Tibial artery (tissue), 4 donors: ENCODE measurements at regions not wholly inside any gene's neighbourhood (a gene's known extent, or its start where the extent isn't known, plus 50 kb on each side); places are given as distances from the start of the nearest gene placed in this dataset.
"Not testable (repeated sequence)": the region's sequence is repeated elsewhere in the genome, so short reads cannot be mapped to it uniquely, and the experiment has no call there.

Source experiments
- DNase-seq, 2 donors: peaks; one replicate each; pipeline ENCODE4 v3.0.0-alpha.2; 2019
- H3K27ac ChIP-seq, 2 donors: fragments of 200-600 bp; sonication (generic) in 1 of 2; 1 replicate in 1 of 2; 2 replicates in 1 of 2; pipeline ENCODE4 v1.5.1; 2018 to 2019; ENCODE audit warnings: mild to moderate bottlenecking in 1 of 2
- H3K27me3 ChIP-seq, 2 donors: fragments of 200-600 bp; sonication (generic) in 1 of 2; one replicate each; pipeline versions ENCODE4 v1.5.1 to v1.6.0; 2016 to 2019
- H3K36me3 ChIP-seq, 3 donors: fragments of 200-600 bp; sonication (generic) in 2 of 3; one replicate each; pipeline ENCODE4 v1.5.1; 2016 to 2019; ENCODE audit warnings: mild to moderate bottlenecking in 2 of 3
- H3K4me1 ChIP-seq, 4 donors: fragments of 200-600 bp; sonication (generic) in 2 of 4; 1 replicate in 3 of 4; 2 replicates in 1 of 4; pipeline ENCODE4 v1.5.1; 2016 to 2019
- H3K4me3 ChIP-seq, 2 donors: fragments of 200-600 bp; sonication (generic) in 1 of 2; 1 replicate in 1 of 2; 2 replicates in 1 of 2; pipeline ENCODE4 v1.5.1; 2018 to 2019; ENCODE audit warnings: mild to moderate bottlenecking in 2 of 2
- H3K9me3 ChIP-seq, 3 donors: fragments of 200-600 bp; sonication (generic) in 1 of 3; one replicate each; pipeline ENCODE4 v1.5.1; 2016 to 2019
- CTCF ChIP-seq, 2 experiments: fragments of 200-600 bp in 1 of 2; fragments of 450-650 bp in 1 of 2; IDR thresholded peaks; one replicate each; pipeline ENCODE4 v1.5.1; 2017 to 2019; ENCODE audit warnings: antibody characterized with exemption in 2 of 2, mild to moderate bottlenecking in 1 of 2, moderate library complexity in 1 of 2
- intact Hi-C: fragments of 100-400 bp; cut with DNase I; formaldehyde crosslinking; loops from one replicate; pipeline ENCODE4 v1.15.0; 2023; ENCODE audit warnings: low total_unique reads

- Histone ChIP-seq H3K27me3 (no peaks in the 10 kb centered on the region), H3K36me3 (no peaks in the 10 kb centered on the region), H3K4me3 (no peak overlapping the region), H3K27ac (no peak overlapping the region), H3K9me3 (no peaks in the 10 kb centered on the region), H3K4me1 (peaks cover 0 to 19% (median 8%) of the 10 kb centered on the region in 4 donors)
- DNase-seq, result no peak
- no peak for TF ChIP-seq CTCF (IDR thresholded peaks at IDR 0.05)
- intact Hi-C loops, result no loop called here
Observed at GRCh38 chr6:3918469-3918868, 69.3 kb downstream of the FAM50B start.

- no peak for TF ChIP-seq CTCF (IDR thresholded peaks at IDR 0.05)
- H3K27me3 ChIP-seq, result no peaks in the 10 kb centered on the region
- peaks cover 0 to 12% (median 3%) of the 10 kb centered on the region in 4 donors for H3K4me1 ChIP-seq
- no peak overlapping the region for H3K4me3 ChIP-seq
- no peaks in the 10 kb centered on the region for H3K36me3 ChIP-seq
- H3K9me3 ChIP-seq, result no peaks in the 10 kb centered on the region
- DNase-seq, result no peak
- no peak overlapping the region for H3K27ac ChIP-seq
- intact Hi-C loops, result no loop called here
Observed at GRCh38 chr6:3919130-3919628, 70.0 kb downstream of the FAM50B start.

GRCh38 chr6:3919849-3920248 is 70.7 kb downstream of the FAM50B start:
- Histone ChIP-seq H3K27ac (no peak overlapping the region), H3K27me3 (no peaks in the 10 kb centered on the region), H3K9me3 (no peaks in the 10 kb centered on the region), H3K36me3 (no peaks in the 10 kb centered on the region), H3K4me1 (peaks cover 0 to 9% (median 2%) of the 10 kb centered on the region in 4 donors), H3K4me3 (no peak overlapping the region)
- DNase-seq, result no peak
- TF ChIP-seq CTCF (IDR thresholded peaks at IDR 0.05), result no peak
- intact Hi-C loops, result no loop called here

GRCh38 chr6:3920321-3920720 is 71.1 kb downstream of the FAM50B start:
- peaks cover 0 to 7% (median 2%) of the 10 kb centered on the region in 4 donors for H3K4me1 ChIP-seq
- no peak for DNase-seq
- H3K36me3 ChIP-seq, result no peaks in the 10 kb centered on the region
- no peaks in the 10 kb centered on the region for H3K27me3 ChIP-seq
- H3K4me3 ChIP-seq, result no peak overlapping the region
- intact Hi-C loops, result no loop called here
- TF ChIP-seq CTCF (IDR thresholded peaks at IDR 0.05), result no peak
- H3K9me3 ChIP-seq, result no peaks in the 10 kb centered on the region
- H3K27ac ChIP-seq, result no peak overlapping the region

- no peak overlapping the region for H3K4me3 ChIP-seq
- H3K27me3 ChIP-seq, result no peaks in the 10 kb centered on the region
- no peak overlapping the region for H3K27ac ChIP-seq
- intact Hi-C loops, result no loop called here
- no peak for DNase-seq
- no peaks in the 10 kb centered on the region for H3K9me3 ChIP-seq
- TF ChIP-seq CTCF (IDR thresholded peaks at IDR 0.05), result no peak
- no peaks in the 10 kb centered on the region for H3K36me3 ChIP-seq
- H3K4me1 ChIP-seq, result peaks cover 0 to 8% (median 3%) of the 10 kb centered on the region in 4 donors
Observed at GRCh38 chr6:3921663-3922062, 72.5 kb downstream of the FAM50B start.

GRCh38 chr6:3922619-3923018 is 73.4 kb downstream of the FAM50B start:
- H3K4me1 ChIP-seq, intact Hi-C loops, DNase-seq, H3K27me3 ChIP-seq, H3K9me3 ChIP-seq, H3K4me3 ChIP-seq, H3K27ac ChIP-seq, H3K36me3 ChIP-seq: not testable (repeated sequence)

- H3K9me3 ChIP-seq, H3K36me3 ChIP-seq, intact Hi-C loops, H3K27ac ChIP-seq, H3K27me3 ChIP-seq, DNase-seq, H3K4me3 ChIP-seq: not testable (repeated sequence)
- H3K4me1 ChIP-seq, result peaks cover 0 to 27% (median 6%) of the 10 kb centered on the region in 4 donors
Observed at GRCh38 chr6:3925223-3926149, 76.3 kb downstream of the FAM50B start.
